NB4 (cell line): ENCODE measurements at regions not wholly inside any gene's neighbourhood (a gene's known extent, or its start where the extent isn't known, plus 50 kb on each side); places are given as distances from the start of the nearest gene placed in this dataset.

ENCODE experiments used
- DNase-seq: peaks from one replicate; pipeline ENCODE4 v3.0.0; 2010; ENCODE audit warnings: low read depth
- H3K4me3 ChIP-seq: one replicate; pipeline ENCODE4 v1.5.1; 2011; ENCODE audit warnings: mild to moderate bottlenecking, low read depth, low read length, moderate library complexity
- CTCF ChIP-seq: IDR thresholded peaks from one replicate; pipeline ENCODE4 v1.5.1; 2012; ENCODE audit warnings: low read depth, low read length
- MYC ChIP-seq: IDR thresholded peaks from 2 replicates; pipeline ENCODE4 v1.6.1; 2011; ENCODE audit warnings: low read depth, low read length
- POLR2A ChIP-seq: IDR thresholded peaks from 2 replicates; pipeline ENCODE4 v1.6.1; 2011; ENCODE audit warnings: mild to moderate bottlenecking; ENCODE audit not compliant: insufficient read length; ENCODE audit errors: extremely low read depth
- TF ChIP-seq, protein P1 (sequence below): IDR thresholded peaks from 2 replicates; pipeline ENCODE4 v1.6.1; 2011; ENCODE audit warnings: low read depth, low read length

- TF ChIP-seq, protein P1, sequence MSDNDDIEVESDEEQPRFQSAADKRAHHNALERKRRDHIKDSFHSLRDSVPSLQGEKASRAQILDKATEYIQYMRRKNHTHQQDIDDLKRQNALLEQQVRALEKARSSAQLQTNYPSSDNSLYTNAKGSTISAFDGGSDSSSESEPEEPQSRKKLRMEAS: no peak
- no peak for TF ChIP-seq MYC
- TF ChIP-seq CTCF: no peak
- TF ChIP-seq POLR2A: no peak
- DNase-seq: no peak
- no peak overlapping the region for H3K4me3 ChIP-seq
Observed at GRCh38 chr20:54398814-54399213, 76.6 kb upstream of the DOK5 start.

- TF ChIP-seq CTCF (no peak), MYC (no peak), POLR2A (no peak)
- TF ChIP-seq, protein P1: no peak
- no peak for DNase-seq
- H3K4me3 ChIP-seq: no peak overlapping the region
Observed at GRCh38 chr20:54405540-54405939, 69.9 kb upstream of the DOK5 start.

DNA sequence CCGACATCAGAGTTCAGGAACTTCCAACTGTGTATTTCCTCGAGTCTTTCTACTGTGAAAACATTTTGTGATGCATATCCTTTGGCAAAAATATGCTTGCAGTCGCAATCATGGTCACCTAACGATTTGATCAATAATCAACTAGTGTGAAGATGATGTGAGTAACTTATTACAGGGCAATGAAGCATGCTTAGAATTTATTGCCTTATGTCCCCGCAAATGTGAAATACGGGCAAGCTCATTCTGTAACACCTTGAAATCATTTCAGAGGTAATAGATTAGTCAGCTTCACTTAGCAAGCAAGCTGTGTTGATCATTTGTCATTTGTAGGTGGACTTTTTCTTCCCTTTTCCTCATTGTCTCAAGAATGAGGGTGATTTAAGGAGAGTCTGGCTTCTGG, 67.9 kb upstream of the DOK5 start:
- no peak for TF ChIP-seq MYC
- TF ChIP-seq POLR2A: no peak
- TF ChIP-seq, protein P1: no peak
- no peak for TF ChIP-seq CTCF
- H3K4me3 ChIP-seq: no peak overlapping the region
- DNase-seq: no peak

DNA sequence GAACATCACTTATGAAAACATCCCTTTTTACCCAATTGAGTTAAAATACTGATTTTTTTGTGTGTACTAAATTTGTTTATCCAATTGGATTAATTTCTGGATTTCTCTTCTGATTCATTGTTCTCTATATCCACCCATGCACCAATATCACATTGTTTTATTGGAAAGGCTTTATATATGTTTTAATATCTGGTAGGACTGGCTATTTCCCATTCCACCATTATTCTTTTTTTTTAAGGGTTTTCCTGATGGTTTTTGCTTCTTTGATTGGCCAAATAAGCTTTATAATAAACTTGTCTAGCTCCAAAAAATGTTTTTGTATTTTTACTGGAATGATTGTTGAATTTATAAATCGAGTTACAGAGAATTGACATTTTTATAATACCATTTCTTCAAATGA, 59.4 kb upstream of the DOK5 start:
- DNase-seq: no peak
- no peak overlapping the region for H3K4me3 ChIP-seq
- TF ChIP-seq, protein P1: no peak
- TF ChIP-seq POLR2A: no peak
- TF ChIP-seq MYC: no peak
- no peak for TF ChIP-seq CTCF

DNA sequence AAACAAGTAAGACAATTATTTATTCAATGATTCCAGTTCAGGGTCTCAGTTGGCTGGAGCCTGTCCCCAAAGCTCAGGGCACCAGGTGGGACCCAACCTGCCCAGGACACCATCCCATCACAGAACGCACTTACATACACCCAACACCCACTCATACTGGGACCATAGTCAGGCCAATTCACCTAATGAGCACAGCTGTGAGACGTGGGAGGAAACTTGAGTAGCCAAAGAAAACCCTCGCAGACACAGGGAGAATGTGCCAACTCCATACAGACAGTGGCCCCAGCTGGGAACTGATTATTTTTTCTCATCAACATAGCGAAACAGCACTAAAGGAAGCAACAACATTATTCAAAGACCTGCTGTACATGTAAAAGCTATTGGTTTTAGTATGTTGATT, 58.6 kb upstream of the DOK5 start:
- no peak overlapping the region for H3K4me3 ChIP-seq

More for the DNA sequence above, 58.6 kb upstream of the DOK5 start:
- no peak for DNase-seq
- no peak for TF ChIP-seq MYC
- TF ChIP-seq POLR2A: no peak
- TF ChIP-seq CTCF: no peak
- TF ChIP-seq, protein P1: no peak
